Breast epithelium (tissue), 3 donors: ENCODE measurements at regions not wholly inside any gene's neighbourhood (a gene's known extent, or its start where the extent isn't known, plus 50 kb on each side); places are given as distances from the start of the nearest gene placed in this dataset.

Source experiments
- CTCF ChIP-seq, 3 donors: fragments of 450-650 bp; IDR thresholded peaks; one replicate each; pipeline ENCODE4 v1.5.1; 2016 to 2017; ENCODE audit warnings: antibody characterized with exemption in 3 of 3, mild to moderate bottlenecking in 3 of 3, moderate library complexity in 3 of 3
- POLR2A ChIP-seq: fragments of 450-650 bp; IDR thresholded peaks from one replicate; pipeline ENCODE4 v1.6.1; 2016; ENCODE audit warnings: antibody characterized with exemption, mild to moderate bottlenecking, moderate library complexity

GRCh38 chr13:34749046-34749445, 193.0 kb upstream of the NBEA start:
- no peak for TF ChIP-seq POLR2A
- no peak for TF ChIP-seq CTCF (IDR thresholded peaks at IDR 0.05)
